ENCODE measurements at regions not wholly inside any gene's neighbourhood (a gene's known extent, or its start where the extent isn't known, plus 50 kb on each side); places are given as distances from the start of the nearest gene placed in this dataset.
"Not testable (repeated sequence)": the region's sequence is repeated elsewhere in the genome, so short reads cannot be mapped to it uniquely, and the experiment has no call there.

GRCh38 chr1:30521261-30521865 lies 202.0 kb downstream of the MATN1 start:
- no peak for DNase-seq
- H3K27me3 Mint-ChIP-seq, result peaks cover 5% of the 10 kb centered on the region
- CTCF ChIA-PET, result no interaction called here
- H3K36me3 Mint-ChIP-seq (ENCODE audit: low read depth), result no peaks in the 10 kb centered on the region
- POLR2A ChIA-PET, result no interaction called here
- H3K4me1 Mint-ChIP-seq, result no peaks in the 10 kb centered on the region
- no peaks in the 10 kb centered on the region for H3K9me3 Mint-ChIP-seq
- H3K27ac Mint-ChIP-seq, result no peak overlapping the region
- no peak overlapping the region for H3K4me3 Mint-ChIP-seq

- no peaks in the 10 kb centered on the region for H3K36me3 Mint-ChIP-seq (ENCODE audit: low read depth)
- peaks cover 5% of the 10 kb centered on the region for H3K27me3 Mint-ChIP-seq
- CTCF ChIA-PET, result no interaction called here
- H3K27ac Mint-ChIP-seq, result no peak overlapping the region
- H3K9me3 Mint-ChIP-seq, result no peaks in the 10 kb centered on the region
- POLR2A ChIA-PET, result no interaction called here
- no peaks in the 10 kb centered on the region for H3K4me1 Mint-ChIP-seq
- DNase-seq, result no peak
- no peak overlapping the region for H3K4me3 Mint-ChIP-seq
These were observed 202.9 kb downstream of the MATN1 start for GRCh38 chr1:30520476-30520875.

GRCh38 chr1:30519201-30519763 lies 204.1 kb downstream of the MATN1 start:
- no peak for DNase-seq
- ChIA-PET POLR2A (no interaction called here), CTCF (no interaction called here)
- Mint-ChIP-seq H3K9me3 (no peaks in the 10 kb centered on the region), H3K27me3 (peaks cover 5% of the 10 kb centered on the region), H3K4me1 (no peaks in the 10 kb centered on the region), H3K4me3 (no peak overlapping the region), H3K27ac (no peak overlapping the region), H3K36me3 (ENCODE audit: low read depth) (no peaks in the 10 kb centered on the region)

DNA sequence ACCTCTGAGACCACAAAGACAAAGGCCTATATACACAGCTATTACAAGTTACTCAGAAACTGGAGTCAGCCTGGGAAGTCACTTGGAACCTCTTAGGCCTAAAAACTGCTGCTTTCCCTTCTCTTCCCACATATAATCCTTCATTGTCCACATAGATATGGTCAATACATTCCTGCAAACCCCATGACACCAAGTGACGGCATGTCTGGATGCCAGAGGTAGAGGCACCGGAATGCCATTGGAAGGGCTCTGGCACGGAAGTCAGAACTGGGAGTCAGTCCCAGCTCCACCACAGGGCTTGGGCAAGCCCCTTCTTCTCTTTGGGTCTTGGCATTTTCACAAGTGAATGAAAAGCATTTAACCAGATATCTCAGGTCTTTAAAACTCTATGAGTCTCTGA lies 204.7 kb downstream of the MATN1 start:
- Mint-ChIP-seq H3K4me3 (no peak overlapping the region), H3K27me3 (peaks cover 5% of the 10 kb centered on the region), H3K27ac (no peak overlapping the region), H3K9me3 (no peaks in the 10 kb centered on the region), H3K36me3 (ENCODE audit: low read depth) (no peaks in the 10 kb centered on the region), H3K4me1 (no peaks in the 10 kb centered on the region)
- DNase-seq, result no peak
- CTCF ChIA-PET, result no interaction called here
- POLR2A ChIA-PET, result no interaction called here

DNA sequence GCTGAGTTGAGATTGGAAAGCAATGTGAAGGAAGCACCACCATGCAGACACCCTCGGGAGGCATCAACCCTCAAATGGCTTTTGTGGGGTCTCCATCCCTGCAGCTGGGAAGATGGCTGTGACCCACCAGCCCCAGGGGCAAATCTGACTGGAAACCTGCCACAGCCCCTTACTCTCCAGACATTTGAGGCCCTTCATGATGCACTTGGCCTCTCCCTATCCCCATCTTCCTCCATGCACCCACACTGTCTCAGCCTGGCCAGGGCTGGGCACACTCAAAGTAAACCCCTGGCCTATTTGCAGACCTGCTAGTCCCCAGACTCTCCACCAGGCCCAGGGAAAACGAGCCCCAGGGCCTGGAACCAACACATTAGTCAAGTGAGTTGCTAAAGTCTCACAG lies 205.2 kb downstream of the MATN1 start:
- ChIA-PET POLR2A (no interaction called here), CTCF (no interaction called here)
- peaks cover 5% of the 10 kb centered on the region for H3K27me3 Mint-ChIP-seq
- no peaks in the 10 kb centered on the region for H3K9me3 Mint-ChIP-seq
- no peak for DNase-seq
- no peaks in the 10 kb centered on the region for H3K4me1 Mint-ChIP-seq
- no peaks in the 10 kb centered on the region for H3K36me3 Mint-ChIP-seq (ENCODE audit: low read depth)
- H3K4me3 Mint-ChIP-seq, result no peak overlapping the region
- no peak overlapping the region for H3K27ac Mint-ChIP-seq

- H3K4me3 Mint-ChIP-seq; CTCF ChIA-PET; H3K4me1 Mint-ChIP-seq; H3K9me3 Mint-ChIP-seq; DNase-seq; H3K27ac Mint-ChIP-seq; POLR2A ChIA-PET; H3K27me3 Mint-ChIP-seq; H3K36me3 Mint-ChIP-seq (ENCODE audit: low read depth): not testable (repeated sequence)
These were observed 205.7 kb downstream of the MATN1 start for GRCh38 chr1:30517666-30518065.

DNA sequence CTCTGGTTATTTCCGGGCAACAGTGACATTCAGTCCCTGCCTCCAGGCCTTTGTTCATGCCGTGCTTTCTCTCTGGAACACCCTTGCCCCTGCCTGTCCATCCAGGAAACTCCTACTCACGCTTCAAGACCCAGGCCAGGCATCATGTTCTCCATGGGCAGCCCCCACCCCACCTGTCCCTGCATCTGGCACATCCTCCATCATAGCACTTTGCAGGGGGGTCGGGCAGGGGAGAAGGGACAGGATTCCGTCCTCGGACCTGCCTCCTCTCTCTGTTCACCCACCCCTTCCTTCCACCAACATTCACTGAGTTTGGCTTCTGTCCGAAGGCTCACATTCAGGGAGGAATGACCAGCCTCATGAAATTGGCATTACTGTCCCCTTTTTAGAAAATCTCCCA lies 206.1 kb downstream of the MATN1 start:
- H3K9me3 Mint-ChIP-seq; H3K27me3 Mint-ChIP-seq; POLR2A ChIA-PET; H3K4me3 Mint-ChIP-seq; H3K4me1 Mint-ChIP-seq; DNase-seq; H3K36me3 Mint-ChIP-seq (ENCODE audit: low read depth); H3K27ac Mint-ChIP-seq; CTCF ChIA-PET: not testable (repeated sequence)

DNA sequence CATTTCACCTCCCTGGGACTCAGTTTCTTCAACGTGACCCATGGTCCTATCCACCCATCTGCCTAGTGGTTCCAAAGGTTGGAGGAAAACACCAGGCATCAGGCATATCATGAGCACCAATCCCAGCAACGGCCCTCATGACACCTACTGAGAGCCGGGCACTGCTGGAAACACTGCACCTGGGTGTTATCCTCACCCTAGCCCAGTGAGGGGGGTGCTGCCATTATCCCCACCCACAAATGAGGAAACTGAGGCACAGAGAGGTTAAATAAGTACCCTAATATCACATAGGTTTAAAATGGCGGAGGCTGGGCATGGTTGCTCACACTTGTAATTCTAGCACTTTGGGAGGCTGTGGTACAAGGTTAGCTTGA lies 206.9 kb downstream of the MATN1 start:
- ChIA-PET POLR2A (no interaction called here), CTCF (no interaction called here)
- Mint-ChIP-seq H3K4me3 (no peak overlapping the region), H3K36me3 (ENCODE audit: low read depth) (no peaks in the 10 kb centered on the region), H3K9me3 (no peaks in the 10 kb centered on the region), H3K27me3 (no peaks in the 10 kb centered on the region), H3K27ac (no peak overlapping the region), H3K4me1 (no peaks in the 10 kb centered on the region)
- DNase-seq, result no peak

GRCh38 chr1:30515755-30516484 lies 207.5 kb downstream of the MATN1 start:
- DNase-seq, result no peak
- ChIA-PET POLR2A (no interaction called here), CTCF (no interaction called here)
- Mint-ChIP-seq H3K4me1 (no peaks in the 10 kb centered on the region), H3K27ac (no peak overlapping the region), H3K4me3 (no peak overlapping the region), H3K27me3 (no peaks in the 10 kb centered on the region), H3K36me3 (ENCODE audit: low read depth) (no peaks in the 10 kb centered on the region), H3K9me3 (no peaks in the 10 kb centered on the region)

DNA sequence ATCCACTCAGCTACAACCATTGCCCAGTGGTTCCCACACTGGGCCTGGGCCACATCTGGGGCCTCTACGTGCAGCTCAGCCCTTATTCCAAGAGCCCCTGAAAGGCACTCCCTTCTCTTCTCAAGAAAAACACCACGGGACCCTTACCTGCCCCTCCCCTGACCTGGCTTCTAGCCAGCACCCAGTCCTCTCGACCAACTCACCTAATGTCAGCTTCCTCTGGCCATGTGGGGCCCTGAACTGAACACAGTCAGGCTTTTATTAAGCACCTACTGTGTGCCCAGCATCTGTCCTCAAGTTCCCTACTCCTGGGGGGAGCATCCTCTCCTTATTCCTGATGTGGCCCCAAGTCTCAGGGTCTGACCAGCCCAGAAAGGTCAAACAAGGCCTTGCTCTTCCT lies 208.4 kb downstream of the MATN1 start:
- Mint-ChIP-seq H3K27ac (no peak overlapping the region), H3K4me3 (no peak overlapping the region), H3K4me1 (no peaks in the 10 kb centered on the region), H3K9me3 (no peaks in the 10 kb centered on the region), H3K36me3 (ENCODE audit: low read depth) (no peaks in the 10 kb centered on the region), H3K27me3 (peaks cover under 1% of the 10 kb centered on the region)
- POLR2A ChIA-PET, result no interaction called here
- CTCF ChIA-PET, result no interaction called here
- no peak for DNase-seq

DNA sequence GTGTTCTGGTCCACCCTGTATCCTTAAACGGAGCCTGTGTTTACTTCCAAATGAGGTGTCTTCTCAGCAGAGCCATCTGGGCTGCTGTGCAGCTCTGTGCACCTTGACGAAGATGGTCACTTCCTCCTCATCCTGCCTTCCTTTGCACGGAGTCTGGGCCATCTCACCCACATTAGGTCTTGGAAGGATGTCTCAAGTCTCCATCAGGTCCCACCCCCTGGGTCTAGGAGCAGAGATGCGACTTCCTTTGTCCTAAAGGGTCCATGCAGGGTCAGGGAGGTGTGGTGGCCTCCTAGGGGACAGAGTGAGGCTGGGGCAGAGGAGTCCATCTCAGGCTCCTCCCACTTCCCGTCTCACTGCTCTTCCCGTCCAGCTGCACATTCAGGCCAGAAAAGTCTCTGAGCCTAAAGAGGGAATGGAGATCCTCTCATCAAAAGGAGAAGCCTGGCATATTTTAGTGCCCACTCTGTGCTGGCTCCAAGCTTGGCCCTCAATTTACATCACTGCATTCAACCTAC lies 209.2 kb downstream of the MATN1 start:
- Mint-ChIP-seq H3K27ac (no peak overlapping the region), H3K4me1 (no peaks in the 10 kb centered on the region), H3K27me3 (peaks cover 3% of the 10 kb centered on the region), H3K36me3 (ENCODE audit: low read depth) (no peaks in the 10 kb centered on the region), H3K4me3 (no peak overlapping the region), H3K9me3 (no peaks in the 10 kb centered on the region)
- no peak for DNase-seq
- CTCF ChIA-PET, result no interaction called here
- POLR2A ChIA-PET, result no interaction called here

- H3K27me3 Mint-ChIP-seq, result peaks cover 3% of the 10 kb centered on the region
- H3K27ac Mint-ChIP-seq, result no peak overlapping the region
- DNase-seq, result no peak
- H3K9me3 Mint-ChIP-seq, result no peaks in the 10 kb centered on the region
- no peaks in the 10 kb centered on the region for H3K36me3 Mint-ChIP-seq (ENCODE audit: low read depth)
- POLR2A ChIA-PET, result no interaction called here
- CTCF ChIA-PET, result interaction anchor here (1.6 kb wide), 1 partner anchor 133 kb away, joined by 4 read pairs; no protein-coding TSS in a partner anchor
- H3K4me1 Mint-ChIP-seq, result no peaks in the 10 kb centered on the region
- no peak overlapping the region for H3K4me3 Mint-ChIP-seq
These were observed 209.8 kb downstream of the MATN1 start for GRCh38 chr1:30513396-30514136.

DNA sequence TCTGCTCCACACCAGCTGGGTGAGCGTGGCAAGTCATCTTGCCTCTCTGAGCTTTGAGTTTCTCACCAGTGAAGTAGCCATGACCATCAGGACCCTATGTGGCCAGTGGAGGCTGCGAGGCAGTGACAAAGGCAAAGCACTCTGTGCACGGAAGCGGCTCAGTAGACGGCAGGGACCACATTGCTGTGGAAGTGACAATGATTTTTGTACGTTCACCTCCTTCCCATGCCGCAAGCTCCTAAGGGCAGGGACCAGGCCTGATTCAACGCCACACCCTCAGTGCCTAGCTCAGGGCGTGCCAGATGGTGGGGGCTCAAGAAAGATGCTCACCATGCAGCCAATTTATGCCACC lies 210.5 kb downstream of the MATN1 start:
- CTCF ChIA-PET, result interaction anchor here (1.6 kb wide), 1 partner anchor 132 kb away, joined by 4 read pairs; no protein-coding TSS in a partner anchor
- Mint-ChIP-seq H3K4me3 (no peak overlapping the region), H3K27me3 (peaks cover 3% of the 10 kb centered on the region), H3K9me3 (no peaks in the 10 kb centered on the region), H3K27ac (no peak overlapping the region), H3K4me1 (no peaks in the 10 kb centered on the region), H3K36me3 (ENCODE audit: low read depth) (no peaks in the 10 kb centered on the region)
- POLR2A ChIA-PET, result no interaction called here
- DNase-seq, result no peak
